ENCODE measurements at regions not wholly inside any gene's neighbourhood (a gene's known extent, or its start where the extent isn't known, plus 50 kb on each side); places are given as distances from the start of the nearest gene placed in this dataset.
A peak's percentile ranks its signal among the peaks of the same experiment; 100 is the strongest.

DNA sequence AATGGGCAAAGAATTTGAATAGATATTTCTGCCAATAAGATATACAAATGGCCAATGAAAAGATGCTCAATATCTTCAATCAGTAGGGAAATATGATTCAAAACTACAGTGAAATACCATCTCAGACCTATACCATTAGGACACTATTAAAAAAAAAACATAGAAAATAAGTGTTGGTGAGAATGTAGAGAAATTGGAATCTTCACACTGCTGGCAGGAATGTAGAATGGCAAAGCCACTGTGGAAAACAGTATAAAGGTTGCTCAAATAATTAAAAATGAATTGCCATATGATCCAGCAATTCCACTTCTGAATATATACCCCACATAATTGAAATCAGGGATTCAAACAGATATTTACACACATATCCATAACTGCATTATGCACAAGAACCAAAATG lies 88.1 kb upstream of the STARD13 start:
- no peak for DNase-seq

DNA sequence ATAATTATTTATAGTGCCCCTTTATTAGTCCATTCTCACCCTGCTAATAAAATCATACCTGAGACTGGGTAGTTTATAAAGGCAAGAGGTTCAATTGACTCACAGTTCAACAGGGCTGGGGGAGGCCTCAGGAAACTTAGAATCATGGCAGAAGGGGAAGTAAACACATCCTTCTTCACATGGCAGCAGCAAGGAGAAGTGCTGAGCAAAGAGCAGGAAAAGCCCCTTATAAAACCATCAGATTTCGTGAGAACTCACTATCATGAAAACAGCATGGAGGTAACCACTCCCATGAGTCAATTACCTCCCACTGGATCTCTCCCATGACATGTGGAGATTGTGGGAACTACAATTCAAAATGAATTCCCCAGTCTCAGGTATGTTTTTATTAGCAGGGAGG lies 89.9 kb upstream of the STARD13 start:
- no peak for DNase-seq

- DNase-seq, result no peak
These were observed 90.7 kb upstream of the STARD13 start for GRCh38 chr13:33376212-33376611.

GRCh38 chr13:33377411-33377810 lies 91.9 kb upstream of the STARD13 start:
- DNase-seq, result no peak

- DNase-seq, result no peak
These were observed 92.3 kb upstream of the STARD13 start for GRCh38 chr13:33377825-33378224.

- no peak for DNase-seq
These were observed 94.1 kb upstream of the STARD13 start for GRCh38 chr13:33379608-33380007.

GRCh38 chr13:33380487-33381079 lies 95.0 kb upstream of the STARD13 start:
- no peak for DNase-seq

DNA sequence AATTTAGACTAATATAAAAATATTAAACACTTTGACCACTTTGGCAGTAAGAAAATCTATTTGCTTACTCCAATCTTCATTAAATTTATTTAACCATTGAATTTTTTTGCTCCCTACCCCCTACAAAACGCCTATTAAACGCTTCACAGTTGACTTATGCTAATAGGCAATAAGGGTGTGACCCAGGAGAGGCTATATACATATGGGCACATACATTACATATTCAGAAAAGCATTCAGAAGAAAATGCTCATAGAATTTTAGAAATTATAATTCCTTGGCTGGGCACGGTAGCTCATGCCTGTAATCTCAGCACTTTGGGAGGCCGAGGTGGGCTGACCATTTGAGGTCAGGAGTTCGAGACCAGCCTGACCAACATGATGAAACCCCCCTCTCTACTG lies 95.6 kb upstream of the STARD13 start:
- DNase-seq, result no peak

- DNase-seq, result no peak
These were observed 96.4 kb upstream of the STARD13 start for GRCh38 chr13:33381906-33382305.

GRCh38 chr13:33383724-33384577 lies 98.4 kb upstream of the STARD13 start:
- DNase-seq, result peak; percentile 53

DNA sequence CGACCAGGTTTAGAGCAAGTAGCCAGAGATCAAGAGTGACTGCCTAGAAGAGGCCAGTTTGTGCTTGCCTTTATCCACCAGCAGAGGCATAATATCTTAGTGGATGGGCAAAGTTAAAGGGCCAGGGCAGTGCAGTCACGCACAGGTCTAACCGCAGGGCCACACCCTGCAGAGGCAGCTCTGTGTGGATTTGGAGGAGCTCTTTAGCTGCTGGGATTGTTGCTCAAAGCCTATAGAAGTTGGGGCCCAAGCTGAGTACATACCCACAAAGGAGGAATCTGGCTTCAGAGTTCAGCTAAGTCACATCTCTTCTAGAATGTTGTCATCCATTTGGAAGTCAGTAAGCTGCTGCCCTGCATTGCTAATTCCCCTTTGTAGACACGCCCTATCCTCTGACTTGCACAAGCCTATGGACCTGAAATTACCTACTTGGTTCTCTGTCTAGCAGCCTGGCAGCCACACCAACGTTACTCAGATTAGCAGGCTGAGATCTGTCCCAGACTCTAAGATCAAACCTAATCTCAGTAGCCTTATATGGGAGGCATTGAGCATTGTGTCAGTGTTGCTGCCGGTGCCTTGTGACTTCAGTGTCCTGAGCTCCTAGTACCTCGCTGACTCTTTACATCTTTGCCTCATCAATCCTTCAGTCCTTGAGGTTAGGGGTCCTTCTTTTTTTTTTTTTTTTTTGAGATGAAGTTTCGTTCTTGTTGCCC lies 102.9 kb upstream of the STARD13 start:
- no peak for DNase-seq

DNA sequence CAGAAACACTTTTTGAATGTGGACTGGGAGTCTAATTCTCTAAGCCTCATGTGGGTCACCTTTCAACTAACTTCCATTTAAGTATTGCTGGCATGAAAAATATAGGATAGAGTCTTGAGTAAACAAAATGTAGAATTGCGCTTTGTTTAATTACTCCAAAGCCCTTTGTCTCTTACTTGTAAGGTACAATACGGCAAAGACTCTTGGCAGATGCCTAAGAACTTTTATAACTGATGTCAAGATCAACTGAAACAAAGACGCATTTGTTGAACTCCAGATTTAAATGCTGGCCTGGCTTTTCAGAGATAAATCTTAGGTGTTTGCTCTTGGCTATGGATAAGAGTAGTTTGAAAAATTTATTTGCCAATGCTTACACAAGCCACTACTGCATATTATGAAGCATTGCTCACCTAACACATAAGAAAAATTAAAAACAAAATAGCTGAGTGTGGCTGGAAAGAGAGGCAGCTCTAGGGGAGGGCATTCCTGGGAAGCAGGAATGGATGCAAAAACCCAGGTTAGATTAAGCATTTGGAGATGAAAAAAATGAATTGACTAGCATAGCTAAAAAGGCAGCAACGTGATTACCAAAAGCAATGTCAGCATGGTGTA lies 107.3 kb upstream of the STARD13 start:
- DNase-seq, result no peak

- no peak for DNase-seq
These were observed 108.9 kb upstream of the STARD13 start for GRCh38 chr13:33394294-33394932.

GRCh38 chr13:33401238-33401637 lies 115.7 kb upstream of the STARD13 start:
- peak; percentile 46 for DNase-seq

DNA sequence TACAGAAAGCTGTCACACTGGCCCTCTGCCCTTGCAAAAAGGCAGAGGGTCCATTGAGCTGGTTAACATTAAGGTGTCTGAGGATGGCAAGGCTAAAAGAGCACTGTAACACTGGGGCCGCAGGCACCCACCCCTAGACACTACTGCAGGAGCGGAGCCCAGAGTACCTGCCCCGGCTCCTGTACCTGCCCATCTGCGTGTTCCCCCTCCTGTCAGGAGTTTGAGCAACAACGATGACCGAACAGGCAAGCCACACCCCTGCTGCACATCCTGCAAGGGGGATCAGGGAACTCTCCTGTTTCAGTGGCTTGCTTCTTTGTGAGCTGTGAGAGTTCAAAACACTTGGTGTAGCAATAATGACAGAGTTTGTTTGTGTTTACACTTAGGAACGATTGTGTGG lies 117.4 kb upstream of the STARD13 start:
- no peak for DNase-seq

DNA sequence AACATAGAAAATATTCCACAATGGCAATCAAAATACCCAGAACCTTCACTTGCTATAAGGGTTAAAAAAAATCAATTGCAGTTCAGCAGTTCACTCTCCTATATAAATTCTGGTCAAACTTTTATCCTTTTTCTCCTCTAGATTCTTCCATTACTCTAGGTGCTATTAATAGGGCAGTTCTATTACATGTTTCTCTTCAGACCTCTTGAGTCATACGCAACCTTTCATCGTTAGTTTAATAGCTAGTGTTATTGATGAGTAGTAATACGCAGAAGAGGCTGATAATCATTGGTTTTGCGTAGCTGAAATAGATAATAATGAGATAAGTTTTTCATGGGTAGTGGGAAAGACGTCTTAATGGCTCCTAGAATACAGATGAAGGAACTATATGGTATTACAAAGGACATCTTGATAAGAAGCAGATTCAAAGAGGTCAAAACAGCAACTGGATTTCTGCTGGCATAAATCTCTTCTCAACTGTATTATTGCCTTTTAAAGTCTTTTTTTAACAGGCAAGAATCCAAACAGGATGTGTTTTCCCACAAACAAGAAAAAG lies 118.3 kb upstream of the STARD13 start:
- DNase-seq, result no peak

DNA sequence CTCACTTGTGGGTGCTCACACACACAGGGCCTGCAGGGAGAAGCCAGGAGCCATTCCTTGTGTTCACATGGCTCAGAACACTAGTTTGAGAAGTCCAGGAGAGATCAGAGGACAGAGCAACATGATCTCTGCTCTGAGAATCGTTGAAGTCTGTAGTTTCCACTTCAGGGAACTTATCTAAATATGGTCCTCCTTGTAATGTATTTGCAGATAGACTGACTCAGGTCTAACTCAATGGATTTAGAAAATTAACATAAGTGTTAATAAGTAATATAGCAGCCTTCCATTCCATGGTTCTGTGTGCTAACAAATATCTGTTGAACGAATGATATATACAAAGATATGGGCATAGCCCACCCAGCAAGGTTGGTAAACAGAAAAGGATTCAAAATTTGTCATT lies 119.8 kb upstream of the STARD13 start:
- no peak for DNase-seq

DNA sequence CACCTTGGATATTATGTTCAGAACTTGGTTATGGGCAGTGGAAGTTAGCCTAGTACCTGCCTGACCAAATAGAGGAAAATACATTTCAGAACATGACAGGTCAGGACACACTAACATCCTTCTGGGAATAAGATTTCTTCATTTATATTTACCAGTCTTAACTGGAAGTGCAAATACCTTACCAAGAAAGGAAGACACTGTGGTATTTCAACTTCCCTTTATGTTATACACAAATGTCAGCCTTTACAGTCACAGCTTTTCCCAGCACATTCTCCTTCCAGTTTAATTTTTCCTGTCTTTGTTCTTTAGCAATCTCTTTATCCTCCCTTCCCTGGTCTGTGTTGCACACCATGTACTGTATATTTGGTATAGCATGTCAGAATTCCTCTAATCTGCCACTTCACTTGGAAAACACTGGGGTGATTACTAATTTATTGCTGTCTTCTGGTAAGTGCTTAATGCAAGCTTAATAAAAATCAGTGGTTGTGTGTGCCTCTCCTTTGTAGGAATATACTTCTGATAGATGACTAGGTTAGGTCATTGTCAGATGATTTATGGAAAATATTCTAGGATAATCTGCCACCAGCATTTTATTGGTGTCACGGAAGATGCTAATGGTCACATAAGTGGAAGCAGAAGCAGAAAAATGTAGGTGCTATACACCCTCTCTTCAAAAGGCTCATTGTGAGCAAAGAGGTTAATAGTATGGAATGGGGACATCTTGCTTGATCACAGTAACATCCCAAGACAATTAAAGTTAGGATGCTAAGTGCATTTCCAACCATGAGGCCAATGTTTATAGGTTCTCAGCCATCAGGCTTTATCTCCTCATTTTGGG lies 124.3 kb upstream of the STARD13 start:
- no peak for DNase-seq

GRCh38 chr13:33410619-33411018 lies 125.1 kb upstream of the STARD13 start:
- no peak for DNase-seq

GRCh38 chr13:33411312-33411711 lies 125.8 kb upstream of the STARD13 start:
- no peak for DNase-seq

- no peak for DNase-seq
These were observed 130.3 kb upstream of the STARD13 start for GRCh38 chr13:33415822-33416221.
